ENCODE measurements at regions not wholly inside any gene's neighbourhood (a gene's known extent, or its start where the extent isn't known, plus 50 kb on each side); places are given as distances from the start of the nearest gene placed in this dataset.

DNA sequence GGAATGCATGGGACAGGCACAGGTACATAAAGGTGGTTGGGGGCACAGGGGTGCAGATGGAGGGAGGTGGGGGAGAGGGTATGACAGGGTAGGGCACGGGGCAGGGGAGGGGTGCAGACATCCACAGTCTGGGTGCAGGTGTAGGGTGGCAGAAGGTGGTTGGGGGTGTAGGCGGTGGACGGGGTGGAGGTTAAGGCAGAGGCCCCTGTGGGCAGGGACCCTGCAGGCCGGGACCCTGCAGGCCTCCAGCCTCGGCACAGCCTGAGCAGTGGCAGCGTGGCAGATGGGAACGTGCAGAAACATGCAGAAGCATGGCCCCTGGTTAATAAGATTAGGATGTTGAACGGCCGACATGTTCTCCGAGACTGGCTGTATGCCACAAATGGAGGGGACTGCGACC is 115.2 kb downstream of the RBFOX3 start:
- ChIA-PET CTCF (no interaction called here), POLR2A (no interaction called here)
- BruUV-seq (replicated peaks), result no TSS peak
- Histone ChIP-seq H3K4me1 (no peaks in the 10 kb centered on the region; the same call in 1 of the 2 replicates), H3K9me3 (no peaks in the 10 kb centered on the region), H3K4me3 (ENCODE audit: low read depth, low read length) (no peak overlapping the region), H3K36me3 (ENCODE audit: control insufficient read depth, insufficient read depth, low read length) (no peaks in the 10 kb centered on the region), H3K27me3 (replicated peaks; ENCODE audit: control insufficient read depth, insufficient read depth, low read length) (no peaks in the 10 kb centered on the region)
- Mint-ChIP-seq H3K9me3 (ENCODE audit: unreplicated experiment) (peaks cover 28% of the 10 kb centered on the region), H3K27ac (ENCODE audit: unreplicated experiment) (no peak overlapping the region), H3K36me3 (ENCODE audit: insufficient read depth, unreplicated experiment) (no peaks in the 10 kb centered on the region), H3K27me3 (ENCODE audit: insufficient read depth, unreplicated experiment) (peaks cover 12% of the 10 kb centered on the region), H3K4me3 (ENCODE audit: unreplicated experiment) (no peak overlapping the region), H3K4me1 (ENCODE audit: low read depth, unreplicated experiment) (no peaks in the 10 kb centered on the region)
- TF ChIP-seq, protein P1, sequence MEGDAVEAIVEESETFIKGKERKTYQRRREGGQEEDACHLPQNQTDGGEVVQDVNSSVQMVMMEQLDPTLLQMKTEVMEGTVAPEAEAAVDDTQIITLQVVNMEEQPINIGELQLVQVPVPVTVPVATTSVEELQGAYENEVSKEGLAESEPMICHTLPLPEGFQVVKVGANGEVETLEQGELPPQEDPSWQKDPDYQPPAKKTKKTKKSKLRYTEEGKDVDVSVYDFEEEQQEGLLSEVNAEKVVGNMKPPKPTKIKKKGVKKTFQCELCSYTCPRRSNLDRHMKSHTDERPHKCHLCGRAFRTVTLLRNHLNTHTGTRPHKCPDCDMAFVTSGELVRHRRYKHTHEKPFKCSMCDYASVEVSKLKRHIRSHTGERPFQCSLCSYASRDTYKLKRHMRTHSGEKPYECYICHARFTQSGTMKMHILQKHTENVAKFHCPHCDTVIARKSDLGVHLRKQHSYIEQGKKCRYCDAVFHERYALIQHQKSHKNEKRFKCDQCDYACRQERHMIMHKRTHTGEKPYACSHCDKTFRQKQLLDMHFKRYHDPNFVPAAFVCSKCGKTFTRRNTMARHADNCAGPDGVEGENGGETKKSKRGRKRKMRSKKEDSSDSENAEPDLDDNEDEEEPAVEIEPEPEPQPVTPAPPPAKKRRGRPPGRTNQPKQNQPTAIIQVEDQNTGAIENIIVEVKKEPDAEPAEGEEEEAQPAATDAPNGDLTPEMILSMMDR (IDR thresholded peaks at IDR 0.05; ENCODE audit: insufficient read depth in 1 of 2, low read depth in 1 of 2, low read length in 1 of 2, severe bottlenecking in 1 of 2, unreplicated experiment in 1 of 2), result no peak
- no peak for DNase-seq
- intact Hi-C loops (cut with micrococcal nuclease; ENCODE audit: unreplicated experiment), result no loop called here

DNA sequence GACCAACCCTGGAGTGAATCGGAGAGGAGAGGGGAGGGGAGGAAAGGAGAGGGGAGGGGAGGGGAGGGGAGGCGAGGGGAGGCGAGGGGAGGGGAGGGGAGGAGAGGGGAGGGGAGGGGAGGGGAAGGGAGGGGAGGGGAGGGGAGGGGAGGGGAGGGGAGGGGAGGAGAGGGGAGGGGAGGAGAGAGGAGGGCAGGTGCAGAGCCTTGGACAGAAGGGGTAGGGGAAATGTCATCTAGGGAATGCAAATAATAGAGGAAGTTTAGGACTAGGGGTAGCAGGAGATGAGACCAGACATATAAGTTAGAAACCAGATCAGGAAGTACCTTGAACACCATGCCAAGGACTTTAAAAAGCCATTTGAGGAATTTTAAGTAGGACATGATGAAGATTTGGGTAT is 119.8 kb downstream of the RBFOX3 start:
- H3K36me3 Mint-ChIP-seq (ENCODE audit: insufficient read depth, unreplicated experiment), result no peaks in the 10 kb centered on the region
- TF ChIP-seq, protein P1 (IDR thresholded peaks at IDR 0.05; ENCODE audit: insufficient read depth in 1 of 2, low read depth in 1 of 2, low read length in 1 of 2, severe bottlenecking in 1 of 2, unreplicated experiment in 1 of 2), result no peak
- no peak overlapping the region for H3K4me3 Mint-ChIP-seq (ENCODE audit: unreplicated experiment)
- H3K27ac Mint-ChIP-seq (ENCODE audit: unreplicated experiment), result no peak overlapping the region
- POLR2A ChIA-PET, result no interaction called here
- no peaks in the 10 kb centered on the region for H3K27me3 ChIP-seq (replicated peaks; ENCODE audit: control insufficient read depth, insufficient read depth, low read length)
- no peaks in the 10 kb centered on the region for H3K36me3 ChIP-seq (ENCODE audit: control insufficient read depth, insufficient read depth, low read length)
- no peaks in the 10 kb centered on the region for H3K4me1 Mint-ChIP-seq (ENCODE audit: low read depth, unreplicated experiment)
- H3K9me3 Mint-ChIP-seq (ENCODE audit: unreplicated experiment), result peaks cover 13% of the 10 kb centered on the region
- H3K4me1 ChIP-seq, result no peaks in the 10 kb centered on the region
- H3K27me3 Mint-ChIP-seq (ENCODE audit: insufficient read depth, unreplicated experiment), result peaks cover 17% of the 10 kb centered on the region
- DNase-seq, result no peak
- no peaks in the 10 kb centered on the region for H3K9me3 ChIP-seq
- no TSS peak for BruUV-seq (replicated peaks)
- intact Hi-C loops (cut with micrococcal nuclease; ENCODE audit: unreplicated experiment), result no loop called here
- CTCF ChIA-PET, result no interaction called here
- no peak overlapping the region for H3K4me3 ChIP-seq (ENCODE audit: low read depth, low read length)

DNA sequence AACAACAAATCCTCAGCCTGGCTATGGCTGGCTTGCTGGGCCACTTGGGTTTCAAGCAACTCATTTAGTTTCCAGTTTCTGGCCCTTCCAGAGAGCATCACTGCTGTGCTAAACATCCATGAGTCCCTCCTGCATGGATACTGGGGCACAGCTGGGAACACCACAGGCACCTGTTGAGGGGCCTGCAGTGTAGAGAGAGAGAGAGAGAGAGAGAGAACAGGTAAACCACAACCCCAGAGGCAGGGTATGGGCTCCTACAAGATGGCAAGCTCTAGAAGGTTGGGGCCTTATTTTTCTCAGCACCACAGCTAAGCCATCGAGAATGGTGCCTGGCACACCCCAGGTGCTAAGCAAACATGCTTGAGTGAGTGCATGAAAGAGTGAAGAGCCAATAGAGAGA is 120.3 kb downstream of the RBFOX3 start:
- Mint-ChIP-seq H3K4me1 (ENCODE audit: low read depth, unreplicated experiment) (no peaks in the 10 kb centered on the region), H3K36me3 (ENCODE audit: insufficient read depth, unreplicated experiment) (no peaks in the 10 kb centered on the region), H3K9me3 (ENCODE audit: unreplicated experiment) (peaks cover 13% of the 10 kb centered on the region), H3K27ac (ENCODE audit: unreplicated experiment) (no peak overlapping the region), H3K4me3 (ENCODE audit: unreplicated experiment) (no peak overlapping the region), H3K27me3 (ENCODE audit: insufficient read depth, unreplicated experiment) (peaks cover 17% of the 10 kb centered on the region)
- TF ChIP-seq, protein P1 (IDR thresholded peaks at IDR 0.05; ENCODE audit: insufficient read depth in 1 of 2, low read depth in 1 of 2, low read length in 1 of 2, severe bottlenecking in 1 of 2, unreplicated experiment in 1 of 2), result no peak
- Histone ChIP-seq H3K9me3 (no peaks in the 10 kb centered on the region), H3K4me3 (ENCODE audit: low read depth, low read length) (no peak overlapping the region), H3K27me3 (replicated peaks; ENCODE audit: control insufficient read depth, insufficient read depth, low read length) (no peaks in the 10 kb centered on the region), H3K36me3 (ENCODE audit: control insufficient read depth, insufficient read depth, low read length) (no peaks in the 10 kb centered on the region), H3K4me1 (no peaks in the 10 kb centered on the region)
- DNase-seq, result no peak
- POLR2A ChIA-PET, result no interaction called here
- no TSS peak for BruUV-seq (replicated peaks)
- CTCF ChIA-PET, result no interaction called here
- intact Hi-C loops (cut with micrococcal nuclease; ENCODE audit: unreplicated experiment), result no loop called here

All from Caco-2 (cell line).